ENCODE measurements at regions not wholly inside any gene's neighbourhood (a gene's known extent, or its start where the extent isn't known, plus 50 kb on each side); places are given as distances from the start of the nearest gene placed in this dataset.

DNA sequence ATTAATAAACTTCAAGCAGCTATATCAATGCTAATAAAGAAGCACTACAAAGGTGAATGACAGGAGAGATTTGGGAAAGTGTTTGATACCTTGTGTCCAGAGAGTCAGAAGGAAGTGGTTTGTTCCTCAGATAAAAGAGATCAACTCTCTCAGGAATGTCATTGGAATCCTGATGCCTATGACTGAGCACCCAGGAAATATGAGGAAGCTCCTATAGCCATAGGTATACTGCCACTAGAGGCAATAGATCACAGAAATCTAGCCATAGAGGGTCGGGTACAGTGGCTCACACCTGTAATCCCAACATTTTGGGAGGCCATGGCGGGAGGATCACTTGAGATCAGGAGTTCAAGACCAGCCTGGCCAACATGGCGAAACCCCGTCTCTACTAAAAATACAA, 612.6 kb downstream of the DACH1 start:
- ChIA-PET CTCF (no interaction called here), POLR2A (ENCODE audit: unreplicated experiment) (no interaction called here)
- Histone ChIP-seq H3K36me3 (ENCODE audit: low read depth, low read length) (no peaks in the 10 kb centered on the region), H3K9me3 (ENCODE audit: low read length) (no peaks in the 10 kb centered on the region), H3K4me1 (ENCODE audit: insufficient read depth, low read length) (peaks cover 30% of the 10 kb centered on the region), H3K4me2 (ENCODE audit: low read length) (no peak overlapping the region), H3K27me3 (ENCODE audit: low read length) (no peaks in the 10 kb centered on the region), H2AFZ (ENCODE audit: low read length) (no peak overlapping the region), H4K20me1 (ENCODE audit: low read length) (no peaks in the 10 kb centered on the region), H3F3A (ENCODE audit: low read length, unreplicated experiment) (peaks cover 3% of the 10 kb centered on the region), H3K9ac (ENCODE audit: low read length) (no peak overlapping the region), H3K9me2 (replicated peaks; ENCODE audit: low read length) (no peaks in the 10 kb centered on the region), H3K27ac (ENCODE audit: low read length) (no peak overlapping the region), H3K4me3 (ENCODE audit: low read length) (no peak overlapping the region), H3K79me2 (ENCODE audit: low read length) (no peaks in the 10 kb centered on the region)
- ATAC-seq (0 out of 2 replicates have a peak, but pooled peaks have one; percentile 14), DNase-seq (peak; percentile 38)
- BruUV-seq (replicated peaks): no TSS peak
- intact Hi-C loops (cut with micrococcal nuclease): no loop called here
- TF ChIP-seq CTCF (conservative IDR thresholded peaks at IDR 0.05; ENCODE audit: low read depth, low read length) (no peak), EZH2 (IDR thresholded peaks at IDR 0.05; ENCODE audit: low read length, unreplicated experiment) (no peak), EZH2phosphoT487 (IDR thresholded peaks at IDR 0.05; ENCODE audit: borderline replicate concordance, low read length) (no peak)

DNA sequence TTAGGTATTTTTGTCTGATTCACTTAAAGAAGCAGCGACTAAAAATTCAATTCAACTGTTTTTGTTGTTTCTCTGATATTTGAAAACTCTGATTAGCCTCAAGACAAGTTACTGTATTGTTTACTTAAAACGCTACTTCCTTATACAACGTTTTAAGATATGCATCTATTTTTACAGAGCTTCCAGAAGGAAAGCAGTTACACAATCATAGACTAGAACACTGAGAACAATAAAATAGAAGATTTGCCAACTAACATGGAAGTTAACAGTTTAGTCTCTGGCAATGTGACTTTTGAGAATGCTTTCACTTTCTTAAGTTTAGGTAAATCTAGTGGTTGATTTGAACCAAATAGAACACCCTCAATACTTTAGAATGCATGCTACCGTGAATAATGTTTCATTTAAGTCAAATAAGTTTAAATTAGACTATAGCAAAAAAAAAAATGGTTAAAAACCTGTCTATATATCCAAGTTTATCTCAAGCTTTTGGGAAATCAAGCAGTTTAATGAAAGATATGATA, 614.8 kb downstream of the DACH1 start:
- peaks cover 3% of the 10 kb centered on the region for H3F3A ChIP-seq (ENCODE audit: low read length, unreplicated experiment)
- H3K36me3 ChIP-seq (ENCODE audit: low read depth, low read length): no peaks in the 10 kb centered on the region
- peak overlapping the region; percentile 46; the same call in 1 of the 2 replicates for H3K4me2 ChIP-seq (ENCODE audit: low read length)
- no TSS peak for BruUV-seq (replicated peaks)
- no peak overlapping the region for H3K9ac ChIP-seq (ENCODE audit: low read length)
- TF ChIP-seq EZH2 (IDR thresholded peaks at IDR 0.05; ENCODE audit: low read length, unreplicated experiment) (no peak), EZH2phosphoT487 (IDR thresholded peaks at IDR 0.05; ENCODE audit: borderline replicate concordance, low read length) (no peak), CTCF (conservative IDR thresholded peaks at IDR 0.05; ENCODE audit: low read depth, low read length) (no peak)
- no peaks in the 10 kb centered on the region for H3K79me2 ChIP-seq (ENCODE audit: low read length)
- ChIA-PET POLR2A (ENCODE audit: unreplicated experiment) (interaction anchor here (0.6 kb wide), 1 partner anchor 482 kb away, joined by 4 read pairs; no protein-coding TSS in a partner anchor), CTCF (no interaction called here)
- peaks cover 38% of the 10 kb centered on the region for H3K4me1 ChIP-seq (ENCODE audit: insufficient read depth, low read length)
- peak; percentile 35 for DNase-seq
- H3K4me3 ChIP-seq (ENCODE audit: low read length): no peak overlapping the region
- peak overlapping the region; percentile 46; the same call in 1 of the 2 replicates for H2AFZ ChIP-seq (ENCODE audit: low read length)
- no peaks in the 10 kb centered on the region for H3K9me3 ChIP-seq (ENCODE audit: low read length)
- no peaks in the 10 kb centered on the region for H3K27me3 ChIP-seq (ENCODE audit: low read length)
- intact Hi-C loops (cut with micrococcal nuclease): no loop called here
- no peaks in the 10 kb centered on the region for H3K9me2 ChIP-seq (replicated peaks; ENCODE audit: low read length)
- no peaks in the 10 kb centered on the region for H4K20me1 ChIP-seq (ENCODE audit: low read length)
- ATAC-seq: 0 out of 2 replicates have a peak, but pooled peaks have one; percentile 29
- no peak overlapping the region for H3K27ac ChIP-seq (ENCODE audit: low read length)

DNA sequence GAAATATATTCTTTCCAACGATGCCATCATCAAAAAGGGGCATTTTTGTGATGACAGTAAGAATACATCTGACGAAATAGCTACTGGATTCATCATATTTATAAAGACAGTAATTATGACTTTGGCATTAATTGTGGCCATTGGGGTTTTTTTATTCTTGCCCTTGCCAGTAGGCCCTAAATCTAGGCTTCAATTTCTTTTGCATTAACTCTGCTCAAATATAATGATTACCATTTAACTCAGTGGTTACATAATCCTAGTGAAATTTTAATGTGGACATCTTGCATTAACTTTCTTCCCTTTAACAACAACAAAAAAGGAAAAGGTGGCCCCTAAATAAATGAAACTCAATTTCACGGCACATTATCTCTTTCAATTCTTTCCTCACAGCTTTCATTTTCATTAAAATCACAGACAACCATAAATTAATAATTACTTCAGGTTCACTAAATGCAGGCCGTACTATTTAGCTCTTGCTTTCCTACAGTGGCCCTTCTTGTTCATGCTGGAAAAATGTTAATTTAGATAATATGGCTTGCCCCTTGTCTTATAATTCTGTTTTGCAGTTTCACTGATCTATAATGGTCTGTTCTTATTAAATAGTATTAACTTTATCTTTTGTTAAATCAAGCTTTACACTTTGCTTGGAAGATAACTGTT, 615.6 kb downstream of the DACH1 start:
- TF ChIP-seq EZH2phosphoT487 (IDR thresholded peaks at IDR 0.05; ENCODE audit: borderline replicate concordance, low read length): no peak
- Histone ChIP-seq H3K9ac (ENCODE audit: low read length) (no peak overlapping the region), H3K4me3 (ENCODE audit: low read length) (no peak overlapping the region), H3K4me1 (ENCODE audit: insufficient read depth, low read length) (peaks cover 36% of the 10 kb centered on the region), H3K36me3 (ENCODE audit: low read depth, low read length) (no peaks in the 10 kb centered on the region), H3K27ac (ENCODE audit: low read length) (no peak overlapping the region), H3K9me3 (ENCODE audit: low read length) (no peaks in the 10 kb centered on the region), H3K9me2 (replicated peaks; ENCODE audit: low read length) (no peaks in the 10 kb centered on the region), H2AFZ (ENCODE audit: low read length) (peak overlapping the region; percentile 46; the same call in 1 of the 2 replicates), H3K4me2 (ENCODE audit: low read length) (no peak overlapping the region), H3K79me2 (ENCODE audit: low read length) (no peaks in the 10 kb centered on the region), H4K20me1 (ENCODE audit: low read length) (no peaks in the 10 kb centered on the region), H3K27me3 (ENCODE audit: low read length) (no peaks in the 10 kb centered on the region), H3F3A (ENCODE audit: low read length, unreplicated experiment) (peaks cover 3% of the 10 kb centered on the region)
- POLR2A ChIA-PET (ENCODE audit: unreplicated experiment): no interaction called here
- CTCF ChIA-PET: interaction anchor here (0.6 kb wide), 1 partner anchor 682 kb away, joined by 4 read pairs; no protein-coding TSS in a partner anchor
- intact Hi-C loops (cut with micrococcal nuclease): no loop called here
- ATAC-seq (no peak), DNase-seq (no peak)
- BruUV-seq (replicated peaks): no TSS peak
